B cell (primary cell): ENCODE measurements at regions not wholly inside any gene's neighbourhood (a gene's known extent, or its start where the extent isn't known, plus 50 kb on each side); places are given as distances from the start of the nearest gene placed in this dataset.

Experiments
- ATAC-seq: fragments of 200-7000 bp; cut with Tn5 transposase; one replicate; pipeline ENCODE4 v1.10.0; 2021; ENCODE audit warnings: low read depth, mild to moderate bottlenecking, moderate number of reproducible peaks, moderate library complexity
- CTCF ChIA-PET: fragments of 350-600 bp; sonication (Branson Sonifier 250); formaldehyde crosslinking; loops from one replicate; lab custom pipeline; 2021; ENCODE audit warnings: antibody characterized with exemption, inconsistent platforms; lab: Charles Lee
- POLR2A ChIA-PET: fragments of 350-600 bp; sonication (Branson Sonifier 250); formaldehyde crosslinking; loops from one replicate; lab custom pipeline; 2021; ENCODE audit warnings: antibody characterized with exemption; lab: Charles Lee
- DNase-seq: peaks from one replicate; pipeline ENCODE4 v3.0.0; 2013
- H2AFZ ChIP-seq: 2 replicates; pipeline ENCODE4 v1.6.1; 2012; ENCODE audit warnings: mild to moderate bottlenecking, low read depth, low read length; ENCODE audit not compliant: insufficient read depth, poor library complexity, severe bottlenecking
- H3K27ac ChIP-seq, 2 donors: 1 replicate in 1 of 2; 2 replicates in 1 of 2; pipeline ENCODE4 v1.5.1; 2012 to 2013; ENCODE audit warnings: low read length in 2 of 2, mild to moderate bottlenecking in 2 of 2, moderate library complexity in 1 of 2
- H3K27me3 ChIP-seq, 4 experiments: fragments of 200-600 bp in 1 of 4; sonication (generic) in 1 of 4; replicated peaks in 1 of 4; 1 replicate in 2 of 4; 2 replicates in 2 of 4; pipeline versions ENCODE4 v1.6.1 to v1.7.0; 2013 to 2016; ENCODE audit warnings: low read length in 3 of 4, mild to moderate bottlenecking in 2 of 4, mixed read lengths in 1 of 4, moderate library complexity in 1 of 4; ENCODE audit not compliant: insufficient read depth in 4 of 4, control insufficient read depth in 3 of 4; ENCODE audit errors: control extremely low read depth in 1 of 4
- H3K36me3 ChIP-seq, 2 experiments: replicated peaks in 1 of 2; 1 replicate in 1 of 2; 2 replicates in 1 of 2; pipeline versions ENCODE4 v1.6.1 to v1.7.1; 2013; ENCODE audit warnings: low read length in 1 of 2; ENCODE audit not compliant: insufficient read depth in 2 of 2, control insufficient read depth in 1 of 2; ENCODE audit errors: control extremely low read depth in 1 of 2, extremely low read depth in 1 of 2
- H3K4me1 ChIP-seq, 2 donors: fragments of 200-600 bp in 1 of 2; sonication (generic) in 1 of 2; 1 replicate in 1 of 2; 2 replicates in 1 of 2; pipeline versions ENCODE4 v1.5.1 to v1.6.1; 2013 to 2017; ENCODE audit warnings: low read length in 2 of 2; ENCODE audit not compliant: control insufficient read depth in 2 of 2, insufficient read depth in 2 of 2
- H3K4me2 ChIP-seq: replicated peaks from 2 replicates; pipeline ENCODE3; 2012; ENCODE audit warnings: mild to moderate bottlenecking, low read depth, low read length; ENCODE audit not compliant: poor library complexity, severe bottlenecking
- H3K4me3 ChIP-seq, 5 experiments: fragments of 200-600 bp in 1 of 5; sonication (generic) in 1 of 5; 1 replicate in 3 of 5; 2 replicates in 2 of 5; pipeline versions ENCODE4 v1.5.1 to v1.7.0; 2011 to 2016; ENCODE audit warnings: low read length in 4 of 5, mild to moderate bottlenecking in 4 of 5, low read depth in 2 of 5, control low read depth in 1 of 5, moderate library complexity in 1 of 5; ENCODE audit not compliant: insufficient read depth in 1 of 5; ENCODE audit errors: control extremely low read depth in 1 of 5, extremely low read depth in 1 of 5
- H3K79me2 ChIP-seq: fragments of 200-600 bp; sonication (generic); one replicate; pipeline ENCODE4 v1.6.0; 2016; ENCODE audit warnings: low read length; ENCODE audit not compliant: control insufficient read depth, insufficient read depth
- H3K9ac ChIP-seq: fragments of 200-600 bp; sonication (generic); 2 replicates; pipeline ENCODE4 v1.6.1; 2017; ENCODE audit warnings: mild to moderate bottlenecking, low read length, moderate library complexity
- H3K9me3 ChIP-seq, 3 donors: one replicate each; pipeline versions ENCODE4 v1.6.1 to v1.7.1; 2013; ENCODE audit warnings: low read length in 2 of 3; ENCODE audit not compliant: control insufficient read depth in 2 of 3, insufficient read depth in 1 of 3; ENCODE audit errors: control extremely low read depth in 1 of 3
- H4K20me1 ChIP-seq: 2 replicates; pipeline ENCODE4 v1.6.0; 2012; ENCODE audit warnings: mild to moderate bottlenecking, low read length; ENCODE audit not compliant: insufficient read depth, control insufficient read depth, poor library complexity, severe bottlenecking
- H3K27ac Mint-ChIP-seq: one replicate; pipeline ENCODE4 v1.8.0; 2021; ENCODE audit warnings: mixed read lengths
- H3K27me3 Mint-ChIP-seq: one replicate; pipeline ENCODE4 v1.8.0; 2021; ENCODE audit warnings: mixed read lengths
- H3K4me1 Mint-ChIP-seq: one replicate; pipeline ENCODE4 v1.8.0; 2021; ENCODE audit warnings: mixed read lengths
- H3K4me3 Mint-ChIP-seq: one replicate; pipeline ENCODE4 v1.8.0; 2021; ENCODE audit warnings: mixed read lengths
- H3K9me3 Mint-ChIP-seq: one replicate; pipeline ENCODE4 v1.8.0; 2022; ENCODE audit warnings: mixed read lengths; ENCODE audit not compliant: insufficient read depth
- EZH2 ChIP-seq: IDR thresholded peaks from 2 replicates; pipeline ENCODE4 v1.6.1; 2012; ENCODE audit warnings: borderline replicate concordance, low read depth, mild to moderate bottlenecking, moderate library complexity, low read length; ENCODE audit not compliant: insufficient read depth, poor library complexity, severe bottlenecking
- WGBS: methylation state at CpG from one replicate; pipeline ENCODE4 v1.1.5; 2013; ENCODE audit warnings: missing lambda C conversion rate; ENCODE audit not compliant: insufficient coverage; 5-methylcytosine and 5-hydroxymethylcytosine counted together
- intact Hi-C: fragments of 100-400 bp; cut with micrococcal nuclease; formaldehyde crosslinking; loops from one replicate; pipeline ENCODE4 v1.10.0; 2022
- TF ChIP-seq, protein P1 (sequence below): fragments of 200-600 bp; IDR thresholded peaks from one replicate; pipeline ENCODE4 v1.8.0; 2022; ENCODE audit warnings: antibody characterized with exemption, mild to moderate bottlenecking

DNA sequence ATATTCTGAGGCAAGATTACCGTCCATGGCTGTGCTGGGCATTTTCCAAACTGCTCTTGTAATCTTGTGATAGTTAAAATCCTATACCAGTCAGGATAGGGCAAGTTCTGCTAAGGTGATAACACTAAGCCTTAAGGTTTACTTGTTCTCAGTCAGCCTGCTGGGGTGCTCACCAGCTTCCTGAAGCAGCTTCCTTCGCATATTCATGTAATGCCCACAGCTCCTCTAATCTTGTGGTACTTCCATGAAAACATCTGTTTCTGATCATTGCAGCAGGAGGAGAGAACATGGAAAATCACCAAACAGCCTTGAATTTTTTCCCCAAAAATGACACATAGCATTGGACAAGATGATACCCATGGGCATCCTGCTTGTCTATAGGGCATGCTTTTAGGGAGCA is 473.2 kb downstream of the MED10 start:
- Histone ChIP-seq H3K4me1 (no peaks in the 10 kb centered on the region), H3K36me3 (no peaks in the 10 kb centered on the region), H3K9me3 (no peaks in the 10 kb centered on the region), H3K9ac (no peak overlapping the region), H3K4me2 (no peak overlapping the region), H3K4me3 (no peak overlapping the region), H3K27me3 (no peaks in the 10 kb centered on the region), H3K79me2 (no peaks in the 10 kb centered on the region), H4K20me1 (no peaks in the 10 kb centered on the region), H2AFZ (no peak overlapping the region), H3K27ac (no peak overlapping the region)
- ChIA-PET CTCF (no interaction called here), POLR2A (interaction anchor here (0.5 kb wide), 1 partner anchor 74 kb away, joined by 3 read pairs; no protein-coding TSS in a partner anchor)
- no peaks in the 10 kb centered on the region for H3K4me1 Mint-ChIP-seq
- WGBS = 83% methylated on average over 1 of the region's 2 CpGs
- H3K27ac Mint-ChIP-seq = no peak overlapping the region
- no peak overlapping the region for H3K4me3 Mint-ChIP-seq
- no peak for ATAC-seq
- no peak for TF ChIP-seq EZH2
- TF ChIP-seq, protein P1, sequence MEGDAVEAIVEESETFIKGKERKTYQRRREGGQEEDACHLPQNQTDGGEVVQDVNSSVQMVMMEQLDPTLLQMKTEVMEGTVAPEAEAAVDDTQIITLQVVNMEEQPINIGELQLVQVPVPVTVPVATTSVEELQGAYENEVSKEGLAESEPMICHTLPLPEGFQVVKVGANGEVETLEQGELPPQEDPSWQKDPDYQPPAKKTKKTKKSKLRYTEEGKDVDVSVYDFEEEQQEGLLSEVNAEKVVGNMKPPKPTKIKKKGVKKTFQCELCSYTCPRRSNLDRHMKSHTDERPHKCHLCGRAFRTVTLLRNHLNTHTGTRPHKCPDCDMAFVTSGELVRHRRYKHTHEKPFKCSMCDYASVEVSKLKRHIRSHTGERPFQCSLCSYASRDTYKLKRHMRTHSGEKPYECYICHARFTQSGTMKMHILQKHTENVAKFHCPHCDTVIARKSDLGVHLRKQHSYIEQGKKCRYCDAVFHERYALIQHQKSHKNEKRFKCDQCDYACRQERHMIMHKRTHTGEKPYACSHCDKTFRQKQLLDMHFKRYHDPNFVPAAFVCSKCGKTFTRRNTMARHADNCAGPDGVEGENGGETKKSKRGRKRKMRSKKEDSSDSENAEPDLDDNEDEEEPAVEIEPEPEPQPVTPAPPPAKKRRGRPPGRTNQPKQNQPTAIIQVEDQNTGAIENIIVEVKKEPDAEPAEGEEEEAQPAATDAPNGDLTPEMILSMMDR = no peak
- DNase-seq = no peak
- intact Hi-C loops = no loop called here
- H3K27me3 Mint-ChIP-seq = peaks cover 4% of the 10 kb centered on the region
- H3K9me3 Mint-ChIP-seq = peaks cover 2% of the 10 kb centered on the region

- Histone ChIP-seq H2AFZ (no peak overlapping the region), H3K4me2 (no peak overlapping the region), H3K79me2 (no peaks in the 10 kb centered on the region), H3K27me3 (no peaks in the 10 kb centered on the region), H3K27ac (no peak overlapping the region), H3K4me3 (no peak overlapping the region), H3K9ac (no peak overlapping the region), H3K4me1 (no peaks in the 10 kb centered on the region), H3K36me3 (no peaks in the 10 kb centered on the region), H4K20me1 (no peaks in the 10 kb centered on the region), H3K9me3 (no peaks in the 10 kb centered on the region)
- peaks cover under 1% of the 10 kb centered on the region for H3K27me3 Mint-ChIP-seq
- peaks cover 2% of the 10 kb centered on the region for H3K9me3 Mint-ChIP-seq
- 76% methylated on average over 3 of the region's 4 CpGs for WGBS
- TF ChIP-seq, protein P1 = no peak
- H3K4me1 Mint-ChIP-seq = no peaks in the 10 kb centered on the region
- H3K27ac Mint-ChIP-seq = no peak overlapping the region
- ChIA-PET CTCF (no interaction called here), POLR2A (no interaction called here)
- ATAC-seq = no peak
- intact Hi-C loops = no loop called here
- DNase-seq = no peak
- no peak overlapping the region for H3K4me3 Mint-ChIP-seq
Measured at GRCh38 chr5:5904113-5904512, 474.2 kb downstream of the MED10 start.
